ENCODE measurements at regions not wholly inside any gene's neighbourhood (a gene's known extent, or its start where the extent isn't known, plus 50 kb on each side); places are given as distances from the start of the nearest gene placed in this dataset.

DNA sequence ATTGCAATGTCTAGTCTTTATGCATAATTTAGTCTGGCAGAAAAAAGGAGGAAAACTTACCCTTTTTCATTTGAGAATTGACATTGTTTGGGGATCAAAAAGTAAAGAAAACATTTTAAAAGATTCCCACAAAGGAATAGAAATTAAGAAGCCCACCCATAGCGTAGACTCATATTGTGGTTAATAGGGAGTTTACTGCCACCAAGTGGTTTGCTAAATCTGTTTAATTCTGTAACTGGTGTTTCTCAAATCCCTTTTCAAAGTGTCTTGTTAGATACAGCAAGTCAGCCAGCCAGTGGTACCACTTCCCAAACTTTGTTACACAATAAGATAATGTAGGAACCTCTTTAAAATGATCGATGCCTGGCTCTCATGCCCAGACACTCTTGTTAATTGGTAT is 180.3 kb downstream of the IPO8 start:
- TF ChIP-seq, protein P1, sequence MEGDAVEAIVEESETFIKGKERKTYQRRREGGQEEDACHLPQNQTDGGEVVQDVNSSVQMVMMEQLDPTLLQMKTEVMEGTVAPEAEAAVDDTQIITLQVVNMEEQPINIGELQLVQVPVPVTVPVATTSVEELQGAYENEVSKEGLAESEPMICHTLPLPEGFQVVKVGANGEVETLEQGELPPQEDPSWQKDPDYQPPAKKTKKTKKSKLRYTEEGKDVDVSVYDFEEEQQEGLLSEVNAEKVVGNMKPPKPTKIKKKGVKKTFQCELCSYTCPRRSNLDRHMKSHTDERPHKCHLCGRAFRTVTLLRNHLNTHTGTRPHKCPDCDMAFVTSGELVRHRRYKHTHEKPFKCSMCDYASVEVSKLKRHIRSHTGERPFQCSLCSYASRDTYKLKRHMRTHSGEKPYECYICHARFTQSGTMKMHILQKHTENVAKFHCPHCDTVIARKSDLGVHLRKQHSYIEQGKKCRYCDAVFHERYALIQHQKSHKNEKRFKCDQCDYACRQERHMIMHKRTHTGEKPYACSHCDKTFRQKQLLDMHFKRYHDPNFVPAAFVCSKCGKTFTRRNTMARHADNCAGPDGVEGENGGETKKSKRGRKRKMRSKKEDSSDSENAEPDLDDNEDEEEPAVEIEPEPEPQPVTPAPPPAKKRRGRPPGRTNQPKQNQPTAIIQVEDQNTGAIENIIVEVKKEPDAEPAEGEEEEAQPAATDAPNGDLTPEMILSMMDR (tag by site-specific recombination; IDR thresholded peaks at IDR 0.05), result 0 out of 2 replicates have a peak, but pooled peaks have one; percentile 15
- TF ChIP-seq TCF7L2 (IDR thresholded peaks at IDR 0.05; ENCODE audit: borderline replicate concordance, low read depth, low read length), result no peak
- TF ChIP-seq ZNF416 (tag by site-specific recombination; IDR thresholded peaks at IDR 0.05), result no peak
- no peak for TF ChIP-seq ZBTB7A (tag by site-specific recombination; IDR thresholded peaks at IDR 0.05; ENCODE audit: low read depth)
- TF ChIP-seq ZNF830 (tag by site-specific recombination; IDR thresholded peaks at IDR 0.05; ENCODE audit: low read depth), result no peak
- no peak for TF ChIP-seq MYNN (tag by site-specific recombination; IDR thresholded peaks at IDR 0.05; ENCODE audit: borderline replicate concordance)
- TF ChIP-seq ZFP69B (tag by site-specific recombination; IDR thresholded peaks at IDR 0.05), result no peak
- TF ChIP-seq YY1 (tag by site-specific recombination; IDR thresholded peaks at IDR 0.05), result no peak
- no peak for TF ChIP-seq PRDM10 (tag by site-specific recombination; IDR thresholded peaks at IDR 0.05)
- TF ChIP-seq ZNF777 (tag by site-specific recombination; IDR thresholded peaks at IDR 0.05; ENCODE audit: borderline replicate concordance), result no peak
- TF ChIP-seq MEIS1 (CRISPR knock-in tag; IDR thresholded peaks at IDR 0.05; ENCODE audit: borderline replicate concordance), result no peak

Data from HEK293 (cell line).